NCI-H2081 treated with DMSO at 0.1 percent for 48 hours (cell line): ENCODE measurements at regions not wholly inside any gene's neighbourhood (a gene's known extent, or its start where the extent isn't known, plus 50 kb on each side); places are given as distances from the start of the nearest gene placed in this dataset.

Source experiments
- DNase-seq: peaks from one replicate; lab custom pipeline; 2025; lab: John Stamatoyannopoulos, UW

DNA sequence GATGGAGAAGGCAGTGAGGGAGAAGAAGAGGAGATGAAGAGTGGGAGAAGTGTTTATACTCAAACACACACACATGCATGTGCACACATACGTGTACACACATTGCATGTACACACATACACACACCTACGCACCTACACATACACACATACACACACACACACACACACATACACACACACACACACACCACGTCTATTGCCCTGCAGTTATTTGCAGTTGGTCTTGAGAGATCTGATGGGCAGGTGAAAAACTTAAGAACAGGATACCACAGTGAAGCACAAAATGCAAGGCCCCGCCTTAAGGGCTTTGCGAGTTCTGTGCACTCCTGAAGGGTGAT is 190.2 kb downstream of the MYCN start:
- no peak for DNase-seq

DNA sequence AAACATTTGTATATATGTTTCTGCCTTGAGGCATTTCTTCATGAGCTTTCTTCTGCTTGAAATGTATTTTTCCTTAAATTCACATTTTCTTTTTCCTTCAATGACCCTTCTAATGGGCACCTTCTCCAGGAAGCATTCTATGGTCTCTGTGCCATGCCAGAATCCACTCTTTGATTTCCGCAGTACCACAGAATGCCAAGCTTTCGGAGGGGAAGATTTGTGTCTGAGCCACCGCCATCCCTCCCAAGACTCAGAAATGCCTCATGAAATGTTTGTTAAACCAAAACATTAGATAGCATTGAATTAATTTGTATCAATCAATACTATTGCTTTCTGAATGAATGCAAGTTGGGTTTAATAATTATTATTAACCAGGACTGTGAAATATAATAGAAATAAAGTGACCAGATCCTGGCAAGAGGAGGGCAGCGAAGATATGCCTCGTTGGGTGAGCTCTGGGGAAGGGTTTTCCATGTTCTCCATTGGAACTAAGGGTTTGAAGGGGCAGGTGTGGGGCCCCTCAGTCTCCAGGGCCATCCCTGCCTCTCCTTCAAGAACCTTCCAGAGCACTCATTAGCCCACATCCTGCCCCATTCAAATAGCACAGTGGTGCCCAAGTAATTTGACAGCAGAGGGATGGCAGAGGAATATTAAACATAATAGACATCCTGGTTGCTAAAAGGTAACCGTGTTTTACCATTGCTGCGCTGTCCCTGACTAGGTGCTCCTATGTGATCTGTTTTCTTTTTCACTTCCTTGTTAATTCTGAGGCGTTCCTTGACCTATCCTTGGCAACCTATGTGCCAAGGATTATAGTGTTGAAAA is 189.6 kb downstream of the MYCN start:
- no peak for DNase-seq

DNA sequence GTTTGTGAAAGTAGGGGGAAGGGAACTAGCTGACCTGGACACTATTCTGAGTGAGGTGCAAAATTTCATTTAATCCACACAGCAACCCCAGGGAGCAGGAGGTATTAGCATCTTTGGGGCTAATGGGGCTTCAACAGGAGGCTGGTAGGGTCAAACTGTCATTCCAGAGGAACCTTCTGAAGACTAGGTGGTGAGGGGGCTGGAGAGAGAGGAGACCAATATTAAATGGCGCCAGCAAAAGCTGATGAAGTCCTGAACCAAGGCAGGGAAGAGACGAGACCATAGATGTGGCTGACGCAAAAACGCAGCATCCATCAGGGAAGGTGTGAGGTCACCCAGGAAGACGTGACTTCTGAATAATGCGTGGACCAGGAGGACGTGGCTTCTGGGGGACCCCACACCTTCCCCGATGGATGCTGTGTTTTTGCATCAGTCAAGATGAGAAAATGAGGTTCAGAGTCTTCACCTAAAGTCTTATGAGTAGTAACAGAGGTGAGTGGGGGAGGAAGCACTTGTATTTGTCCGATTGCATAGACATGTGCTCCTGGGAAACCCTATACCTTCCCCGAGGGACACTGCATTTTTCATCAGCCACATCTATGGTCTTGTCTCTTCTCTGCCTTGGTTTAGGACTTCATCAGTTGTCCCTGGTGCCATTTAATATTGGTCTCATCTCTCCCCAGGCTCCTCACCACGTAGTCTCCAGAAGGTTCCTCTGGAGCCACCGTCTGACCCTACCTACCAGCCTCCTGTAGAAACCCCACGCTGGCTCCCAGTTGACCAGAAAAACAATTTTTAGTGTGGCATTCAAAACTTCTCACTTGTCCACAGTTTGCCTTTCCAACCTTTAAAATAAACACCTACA is 188.6 kb downstream of the MYCN start:
- DNase-seq: no peak

GRCh38 chr2:16127958-16128357 is 187.6 kb downstream of the MYCN start:
- DNase-seq: no peak

- DNase-seq: no peak
Observed at GRCh38 chr2:16127276-16127940, 187.1 kb downstream of the MYCN start.

DNA sequence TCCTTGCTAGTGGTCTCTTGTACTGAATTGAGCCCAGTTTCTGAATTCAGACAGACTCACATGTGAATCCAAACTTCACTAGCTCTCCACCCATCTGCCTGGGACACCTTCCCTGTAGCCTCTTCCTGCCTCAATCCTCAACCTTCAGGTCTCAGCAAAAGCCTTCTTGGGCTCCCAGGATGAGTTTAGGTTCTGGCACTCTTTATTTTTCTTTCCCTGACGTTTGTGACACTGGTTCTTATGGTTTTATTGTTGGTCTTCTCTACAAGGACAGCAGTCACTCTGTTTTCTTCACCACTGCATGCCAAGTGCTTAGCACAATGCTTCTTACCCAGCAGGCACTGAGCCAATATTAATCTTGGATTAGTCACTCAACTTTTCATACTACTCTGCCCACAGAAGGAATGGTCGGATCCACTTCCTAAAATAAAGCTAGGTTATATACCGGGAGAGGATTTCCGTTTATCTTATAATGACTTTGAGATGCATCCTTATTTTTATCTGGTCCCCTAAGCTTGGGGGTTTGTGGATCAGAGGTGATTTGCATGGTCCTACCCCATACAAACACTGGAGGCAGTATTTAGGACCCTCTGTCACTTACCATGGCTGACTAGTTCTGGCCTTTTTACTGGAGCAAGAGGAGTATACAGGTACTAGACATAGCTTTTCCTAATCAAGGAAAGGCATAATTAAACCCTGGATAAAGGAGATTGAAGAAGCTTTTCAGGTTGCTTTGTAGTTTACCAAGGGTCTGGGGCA is 186.3 kb downstream of the MYCN start:
- DNase-seq: no peak

GRCh38 chr2:16125614-16126516 is 185.5 kb downstream of the MYCN start:
- no peak for DNase-seq

GRCh38 chr2:16124881-16125613 is 184.7 kb downstream of the MYCN start:
- no peak for DNase-seq

DNA sequence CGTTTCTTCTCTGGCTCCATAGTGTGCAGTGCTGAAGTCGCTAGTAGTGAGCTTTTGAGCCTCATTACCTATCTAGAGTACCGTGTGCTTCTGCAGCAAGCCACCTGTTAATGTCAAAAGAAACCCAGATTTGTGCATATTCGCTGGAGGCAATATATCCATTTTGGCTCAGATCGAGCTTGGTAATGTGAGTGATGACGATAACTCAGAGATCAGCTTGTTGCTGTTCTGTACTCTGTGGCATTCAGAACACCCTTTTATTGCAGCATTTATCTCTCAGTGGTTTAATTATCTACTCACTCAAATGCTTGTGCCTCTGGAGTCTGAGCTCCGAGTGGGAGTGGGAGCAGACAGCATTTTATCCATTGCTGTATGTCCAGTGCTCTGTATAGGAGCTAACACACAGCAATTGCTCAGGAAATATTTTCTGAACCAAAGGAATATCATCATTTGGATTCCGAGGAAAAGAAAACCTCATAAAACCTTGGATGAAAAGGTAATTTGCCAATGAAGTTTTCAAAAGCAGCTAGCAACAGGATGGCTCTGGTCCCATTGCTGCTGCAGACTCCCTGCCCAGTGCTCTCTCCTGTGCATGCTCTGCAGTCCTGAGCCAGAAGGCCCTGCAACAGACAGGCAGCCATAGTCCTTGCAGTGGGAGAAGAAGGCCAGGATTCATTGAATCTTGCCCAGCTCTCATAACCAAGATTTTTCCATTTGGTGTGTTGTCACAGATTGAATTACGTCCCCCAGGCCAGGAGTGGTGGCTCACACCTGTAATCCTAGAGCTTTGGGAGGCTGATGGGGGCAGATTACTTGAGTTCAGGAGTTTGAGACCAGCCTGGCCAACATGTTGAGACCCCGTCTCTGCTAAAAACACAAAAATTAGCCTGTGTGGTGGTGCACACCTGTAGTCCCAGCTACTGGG is 183.8 kb downstream of the MYCN start:
- DNase-seq: no peak

DNA sequence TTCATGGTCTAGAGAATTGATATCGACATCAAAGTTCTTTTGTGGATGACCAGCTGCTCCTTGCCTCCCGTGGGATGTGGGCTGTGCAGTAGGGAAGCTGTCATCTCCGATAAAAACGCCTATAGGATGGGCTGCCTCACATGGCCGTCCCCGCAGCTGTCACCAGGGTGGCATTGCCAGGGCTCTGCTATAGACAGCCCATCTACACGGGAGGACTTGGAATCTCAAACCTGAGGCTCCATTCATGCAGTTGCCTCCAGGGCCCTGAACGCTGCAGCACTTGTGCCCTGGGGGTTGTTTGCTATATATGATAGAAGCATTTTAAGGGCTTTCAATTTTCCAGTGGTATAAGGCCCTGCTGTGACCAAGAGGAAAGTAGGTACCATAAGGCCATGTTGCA is 183.1 kb downstream of the MYCN start:
- no peak for DNase-seq

DNA sequence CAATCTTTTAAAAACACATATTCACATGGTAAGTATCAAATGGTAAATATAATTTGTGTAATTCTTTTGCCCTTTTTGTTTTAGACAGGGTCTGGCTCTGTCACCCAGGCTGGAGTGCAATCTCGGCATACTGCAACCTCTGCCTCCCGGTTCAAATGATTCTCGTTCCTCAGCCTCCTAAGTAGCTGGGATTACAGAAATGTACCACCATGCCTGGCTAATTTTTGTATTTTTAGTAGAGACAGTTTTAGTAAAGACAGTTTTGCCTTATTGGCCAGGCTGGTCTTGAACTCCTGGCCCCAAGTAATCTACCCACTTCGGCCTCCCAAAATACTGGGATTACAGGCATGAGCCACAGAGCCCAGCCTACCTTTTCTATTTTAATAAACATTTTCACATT is 182.2 kb downstream of the MYCN start:
- DNase-seq: no peak

DNA sequence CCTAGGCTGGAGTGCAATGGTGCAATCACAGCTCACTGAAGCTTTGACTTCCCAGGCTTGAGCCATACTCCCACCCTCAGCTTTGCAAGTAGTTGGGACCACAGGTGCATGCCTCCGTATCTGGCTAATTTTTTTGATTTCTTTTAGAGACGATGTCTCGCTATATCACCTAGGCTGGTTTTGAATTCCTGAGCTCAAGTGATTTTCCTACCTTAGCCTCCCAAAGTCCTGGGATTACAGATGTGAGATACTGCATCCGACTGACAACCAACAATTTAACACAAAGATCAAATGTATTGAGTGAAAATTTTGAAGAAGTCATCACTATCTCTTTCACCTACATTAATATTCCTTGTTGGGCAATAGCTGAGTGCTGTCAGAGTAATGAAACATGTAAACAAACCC is 181.6 kb downstream of the MYCN start:
- DNase-seq: no peak

GRCh38 chr2:16121231-16121985 is 181.1 kb downstream of the MYCN start:
- no peak for DNase-seq

DNA sequence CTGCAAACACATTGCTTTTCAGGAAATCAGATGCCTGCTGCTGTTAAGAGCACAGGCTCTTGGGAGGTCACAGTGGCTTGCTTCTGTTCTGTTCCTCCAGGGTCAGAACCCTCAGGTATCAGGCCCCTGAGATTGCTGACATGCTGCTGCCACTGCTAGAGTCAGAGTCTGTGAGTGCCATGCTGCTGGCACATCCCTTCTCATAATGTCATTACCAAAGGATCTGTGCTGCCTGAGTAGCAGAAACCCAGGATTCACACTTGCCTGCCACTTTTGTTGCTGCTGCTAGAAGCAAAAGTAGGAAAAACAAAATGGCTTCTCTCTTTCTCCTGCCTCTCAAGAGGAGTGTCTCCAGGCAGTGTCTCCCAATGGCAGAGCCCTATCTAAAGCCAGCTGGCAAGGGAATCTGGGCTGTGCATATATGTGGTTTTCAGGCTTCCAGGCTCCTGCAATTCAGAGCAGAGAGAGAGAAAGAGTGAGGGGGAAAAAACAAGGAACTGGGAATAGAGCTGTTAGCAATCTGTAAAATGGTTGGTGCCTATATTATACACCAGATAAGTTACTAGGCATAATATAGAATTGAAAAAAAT is 180.3 kb downstream of the MYCN start:
- no peak for DNase-seq

- DNase-seq: no peak
Observed at GRCh38 chr2:16119741-16120140, 179.4 kb downstream of the MYCN start.

GRCh38 chr2:16118611-16119590 is 178.6 kb downstream of the MYCN start:
- DNase-seq: no peak
